Adrenal gland (tissue), 9 donors: ENCODE measurements at regions not wholly inside any gene's neighbourhood (a gene's known extent, or its start where the extent isn't known, plus 50 kb on each side); places are given as distances from the start of the nearest gene placed in this dataset.

Source experiments
- DNase-seq, 7 donors: peaks; one replicate each; pipeline ENCODE4 v3.0.0-alpha.2; 2019 to 2020
- H3K27ac ChIP-seq, 5 donors: fragments of 200-600 bp; sonication (generic) in 4 of 5; 1 replicate in 3 of 5; 2 replicates in 2 of 5; pipeline versions ENCODE4 v1.5.1 to v1.8.0; 2016 to 2020; ENCODE audit warnings: mild to moderate bottlenecking in 1 of 5
- H3K27me3 ChIP-seq: fragments of 200-600 bp; 2 replicates; pipeline ENCODE4 v1.8.0; 2021
- H3K36me3 ChIP-seq, 2 donors: fragments of 200-600 bp; replicated peaks in 1 of 2; 1 replicate in 1 of 2; 2 replicates in 1 of 2; pipeline versions ENCODE4 v1.5.1 to v1.8.0; 2018 to 2022
- H3K4me1 ChIP-seq, 2 donors: fragments of 200-600 bp; replicated peaks in 1 of 2; 1 replicate in 1 of 2; 2 replicates in 1 of 2; pipeline versions ENCODE4 v1.5.1 to v1.8.0; 2018 to 2021
- H3K4me3 ChIP-seq, 4 donors: fragments of 200-600 bp; sonication (generic) in 3 of 4; one replicate each; pipeline ENCODE4 v1.5.1; 2016 to 2018
- H3K9me3 ChIP-seq, 3 donors: fragments of 200-600 bp; sonication (generic) in 1 of 3; replicated peaks in 1 of 3; 1 replicate in 2 of 3; 2 replicates in 1 of 3; pipeline versions ENCODE4 v1.5.1 to v1.8.0; 2016 to 2021
- POLR2A ChIP-seq, 2 donors: fragments of 450-650 bp; IDR thresholded peaks; one replicate each; pipeline ENCODE4 v1.6.1; 2017; ENCODE audit warnings: antibody characterized with exemption in 2 of 2, mild to moderate bottlenecking in 2 of 2, moderate library complexity in 1 of 2
- WGBS, 4 donors: extraction: QIAGEN DNeasy Blood & Tissue Kit in 2 of 4; methylation state at CpG; one replicate each; pipeline versions ENCODE4 v1.1.5 to v1.1.7; 2013 to 2017; 5-methylcytosine and 5-hydroxymethylcytosine counted together
- intact Hi-C, 2 donors: fragments of 100-400 bp; cut with DNase I; formaldehyde crosslinking; loops; one replicate each; pipeline versions ENCODE4 v1.14.1 to v1.15.0; 2022 to 2023
- TF ChIP-seq, protein P1 (sequence below), 6 experiments: fragments of 450-650 bp in 4 of 6; fragments of 200-600 bp in 2 of 6; sonication (generic) in 1 of 6; IDR thresholded peaks; 1 replicate in 5 of 6; 2 replicates in 1 of 6; pipeline versions ENCODE4 v1.5.1 to v1.8.0; 2016 to 2021; ENCODE audit warnings: antibody characterized with exemption in 6 of 6, mild to moderate bottlenecking in 2 of 6, moderate library complexity in 1 of 6
- donor health status: healthy with polysubstance abuse.
- donor health status: Bipolar disorder and iron deficiency.
- donor health status: DM: yes; HTN: yes; CAD: no.
- donor health status: DM: no; HTN: no; CAD: no.
- donor health status: DM: no; HTN: no; CAD: no.

DNA sequence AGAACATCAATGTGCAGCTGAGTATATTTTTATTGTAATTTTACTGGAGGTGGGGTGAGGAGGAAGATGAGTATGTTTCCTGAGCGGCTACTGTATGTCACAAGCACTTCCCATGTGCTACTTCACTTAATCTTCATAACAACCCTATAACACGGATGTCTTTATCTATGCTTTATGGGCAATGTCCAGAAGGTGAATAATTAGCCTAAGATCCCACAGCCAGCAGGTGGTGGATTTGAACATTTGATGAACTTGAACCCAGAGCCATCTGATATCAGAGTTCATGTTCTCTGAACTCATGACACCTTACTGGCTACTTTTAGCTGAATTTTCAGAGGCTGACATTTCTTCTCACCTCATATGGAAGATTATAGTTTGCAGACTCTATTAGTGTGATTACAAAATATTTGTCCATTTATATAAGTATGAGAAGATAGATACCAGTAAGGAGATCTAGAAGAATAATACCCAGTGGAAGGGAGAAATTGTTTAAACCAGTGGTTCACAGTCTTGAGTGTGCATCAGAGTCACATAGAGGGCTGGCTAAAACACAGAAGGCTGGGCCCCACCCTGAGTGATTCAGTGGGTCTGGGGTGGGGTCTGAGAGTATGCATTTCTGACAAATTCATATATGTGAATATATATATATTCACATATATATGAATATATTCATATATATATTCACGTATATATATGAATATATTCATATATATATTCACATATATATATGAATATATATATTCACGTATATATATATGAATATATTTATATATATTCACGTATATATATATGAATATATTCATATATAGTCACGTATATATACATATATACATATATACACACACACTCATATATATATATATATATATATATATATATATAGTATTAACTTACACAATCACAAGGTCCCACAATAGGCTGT lies 164.4 kb upstream of the NR3C1 start:
- no peaks in the 10 kb centered on the region for H3K36me3 ChIP-seq
- H3K27ac ChIP-seq, result no peak overlapping the region
- WGBS, 4 donors, result 70 to 78% (median 75%) methylated on average over 6 of the region's 6 CpGs
- intact Hi-C loops, result no loop called here
- TF ChIP-seq, protein P1, sequence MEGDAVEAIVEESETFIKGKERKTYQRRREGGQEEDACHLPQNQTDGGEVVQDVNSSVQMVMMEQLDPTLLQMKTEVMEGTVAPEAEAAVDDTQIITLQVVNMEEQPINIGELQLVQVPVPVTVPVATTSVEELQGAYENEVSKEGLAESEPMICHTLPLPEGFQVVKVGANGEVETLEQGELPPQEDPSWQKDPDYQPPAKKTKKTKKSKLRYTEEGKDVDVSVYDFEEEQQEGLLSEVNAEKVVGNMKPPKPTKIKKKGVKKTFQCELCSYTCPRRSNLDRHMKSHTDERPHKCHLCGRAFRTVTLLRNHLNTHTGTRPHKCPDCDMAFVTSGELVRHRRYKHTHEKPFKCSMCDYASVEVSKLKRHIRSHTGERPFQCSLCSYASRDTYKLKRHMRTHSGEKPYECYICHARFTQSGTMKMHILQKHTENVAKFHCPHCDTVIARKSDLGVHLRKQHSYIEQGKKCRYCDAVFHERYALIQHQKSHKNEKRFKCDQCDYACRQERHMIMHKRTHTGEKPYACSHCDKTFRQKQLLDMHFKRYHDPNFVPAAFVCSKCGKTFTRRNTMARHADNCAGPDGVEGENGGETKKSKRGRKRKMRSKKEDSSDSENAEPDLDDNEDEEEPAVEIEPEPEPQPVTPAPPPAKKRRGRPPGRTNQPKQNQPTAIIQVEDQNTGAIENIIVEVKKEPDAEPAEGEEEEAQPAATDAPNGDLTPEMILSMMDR (IDR thresholded peaks at IDR 0.05), result no peak
- no peak for TF ChIP-seq POLR2A (IDR thresholded peaks at IDR 0.05)
- DNase-seq, result no peak
- no peaks in the 10 kb centered on the region for H3K27me3 ChIP-seq
- H3K4me3 ChIP-seq, result no peak overlapping the region
- H3K9me3 ChIP-seq, result no peaks in the 10 kb centered on the region
- no peaks in the 10 kb centered on the region for H3K4me1 ChIP-seq

DNA sequence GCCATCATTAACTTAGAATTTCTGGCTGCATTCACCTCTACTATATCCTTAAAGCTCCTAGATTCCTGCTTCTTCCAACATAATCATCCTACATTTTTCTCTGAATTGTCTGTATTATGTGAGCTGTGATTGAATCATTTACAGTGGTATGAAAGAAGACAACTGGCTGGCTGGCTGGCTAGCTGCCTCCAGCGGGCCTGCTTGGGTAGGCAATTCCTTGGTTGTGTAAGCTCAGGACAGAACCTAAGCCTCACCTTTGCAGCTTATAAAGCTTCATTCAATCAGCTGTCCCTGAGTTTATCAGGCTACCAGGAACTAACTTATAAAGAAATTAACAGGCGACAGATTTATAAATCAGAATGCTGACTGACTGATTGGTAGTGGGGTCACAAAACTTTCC lies 162.7 kb upstream of the NR3C1 start:
- TF ChIP-seq POLR2A (IDR thresholded peaks at IDR 0.05), result no peak
- TF ChIP-seq, protein P1 (IDR thresholded peaks at IDR 0.05), result no peak
- WGBS, 4 donors, result 96 to 97% (median 97%) methylated on average over 2 of the region's 2 CpGs
- intact Hi-C loops, result no loop called here
- no peak overlapping the region for H3K4me3 ChIP-seq
- no peak for DNase-seq
- H3K27me3 ChIP-seq, result no peaks in the 10 kb centered on the region
- no peak overlapping the region for H3K27ac ChIP-seq
- no peaks in the 10 kb centered on the region for H3K4me1 ChIP-seq
- H3K9me3 ChIP-seq, result no peaks in the 10 kb centered on the region
- no peaks in the 10 kb centered on the region for H3K36me3 ChIP-seq

DNA sequence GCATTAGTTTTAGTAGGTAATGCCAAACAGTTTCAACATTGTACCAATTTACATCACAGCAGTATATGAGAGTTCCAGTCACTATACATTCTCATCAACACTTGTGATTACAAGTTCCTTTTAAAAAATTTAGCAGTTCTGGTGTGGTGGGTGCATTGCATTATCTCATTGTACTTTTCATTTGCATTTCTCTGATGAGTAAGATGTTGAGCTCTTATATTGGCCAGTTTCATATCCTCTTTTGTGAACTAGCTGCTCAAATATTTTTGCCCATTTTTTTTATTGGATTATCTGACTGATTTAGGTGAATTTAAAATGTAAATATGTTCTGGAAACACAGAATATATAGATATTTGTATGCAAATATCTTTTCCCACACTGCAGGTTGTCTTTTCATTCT lies 160.9 kb upstream of the NR3C1 start:
- Histone ChIP-seq H3K4me1 (no peaks in the 10 kb centered on the region), H3K27me3 (no peaks in the 10 kb centered on the region), H3K4me3 (no peak overlapping the region), H3K27ac (no peak overlapping the region), H3K9me3 (no peaks in the 10 kb centered on the region), H3K36me3 (no peaks in the 10 kb centered on the region)
- DNase-seq, result no peak
- TF ChIP-seq POLR2A (IDR thresholded peaks at IDR 0.05), result no peak
- TF ChIP-seq, protein P1 (IDR thresholded peaks at IDR 0.05), result no peak
- intact Hi-C loops, result no loop called here

DNA sequence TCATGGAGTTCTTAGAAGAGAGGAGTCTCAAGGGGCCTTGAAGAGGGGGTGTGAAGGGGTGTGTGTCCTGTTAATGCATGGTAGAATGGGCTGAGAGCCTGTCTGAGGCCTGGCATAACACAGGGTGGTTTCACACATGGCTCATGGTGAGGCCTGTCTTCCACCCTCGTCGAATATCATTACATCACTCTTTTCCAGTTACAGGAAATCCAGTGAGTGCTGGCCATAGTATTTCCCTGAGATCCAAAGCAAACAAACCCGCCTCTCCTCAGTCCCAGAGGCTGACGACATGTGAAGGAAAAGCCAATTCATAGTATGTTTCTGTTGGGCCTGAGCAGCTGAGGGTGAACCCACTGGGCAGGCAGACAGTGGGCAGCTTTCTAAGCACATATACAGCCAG lies 159.4 kb upstream of the NR3C1 start:
- DNase-seq, result no peak

More for the DNA sequence above, 159.4 kb upstream of the NR3C1 start:
- H3K4me1 ChIP-seq, result no peaks in the 10 kb centered on the region
- no peak overlapping the region for H3K4me3 ChIP-seq
- WGBS, 4 donors, result 45 to 84% (median 57%) methylated on average over 2 to 4 of the region's 4 CpGs
- no peaks in the 10 kb centered on the region for H3K27me3 ChIP-seq
- no peaks in the 10 kb centered on the region for H3K9me3 ChIP-seq
- H3K27ac ChIP-seq, result no peak overlapping the region
- H3K36me3 ChIP-seq, result no peaks in the 10 kb centered on the region
- TF ChIP-seq POLR2A (IDR thresholded peaks at IDR 0.05), result no peak
- TF ChIP-seq, protein P1 (IDR thresholded peaks at IDR 0.05), result no peak
- intact Hi-C loops, result no loop called here
